GM12875 (cell line): ENCODE measurements at regions not wholly inside any gene's neighbourhood (a gene's known extent, or its start where the extent isn't known, plus 50 kb on each side); places are given as distances from the start of the nearest gene placed in this dataset.

Experiments
- H3K4me3 ChIP-seq: one replicate; pipeline ENCODE4 v1.5.1; 2011; ENCODE audit warnings: low read depth, low read length, control low read depth
- TF ChIP-seq, protein P1 (sequence below): IDR thresholded peaks from 2 replicates; pipeline ENCODE4 v1.5.1; 2011; ENCODE audit warnings: low read depth, mild to moderate bottlenecking, control low read depth, inconsistent platforms, low read length, moderate library complexity, borderline replicate concordance; ENCODE audit not compliant: insufficient read depth

DNA sequence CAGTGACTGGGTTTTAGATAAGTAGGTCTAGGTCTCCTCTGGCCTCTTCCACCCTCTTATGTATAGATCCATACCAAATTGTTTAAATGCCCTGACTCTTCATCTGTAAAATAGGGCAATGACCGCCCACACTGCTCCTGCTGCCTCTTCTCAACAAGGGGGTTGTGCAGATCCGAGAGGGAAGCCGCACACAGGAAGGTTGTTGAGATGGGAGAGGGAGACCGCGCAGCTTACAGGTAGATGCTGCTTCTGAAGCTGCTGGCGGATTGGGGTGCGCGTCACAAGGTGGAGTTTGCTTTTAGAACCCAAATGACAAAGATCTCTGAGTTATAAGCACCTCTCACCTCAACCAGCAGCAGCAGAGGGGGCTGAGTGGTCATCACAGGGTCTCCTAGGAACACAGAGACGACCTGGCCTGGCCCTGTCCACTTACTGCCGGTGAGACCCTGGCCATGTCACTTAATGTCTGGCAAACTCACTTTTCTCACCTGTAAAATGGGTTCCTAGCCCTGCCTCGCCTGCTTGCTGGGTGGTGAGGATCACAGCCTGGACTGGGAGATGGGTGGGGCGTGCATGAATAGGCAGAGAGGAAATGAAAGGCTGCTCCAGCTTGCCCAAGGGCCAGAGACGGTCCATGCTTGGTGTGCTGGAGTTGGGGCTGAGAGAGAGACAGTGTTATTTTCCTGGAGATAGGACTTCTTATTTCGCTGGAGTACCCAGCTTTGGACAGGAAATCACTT lies 251.3 kb downstream of the EIPR1 start:
- H3K4me3 ChIP-seq: no peak overlapping the region
- TF ChIP-seq, protein P1, sequence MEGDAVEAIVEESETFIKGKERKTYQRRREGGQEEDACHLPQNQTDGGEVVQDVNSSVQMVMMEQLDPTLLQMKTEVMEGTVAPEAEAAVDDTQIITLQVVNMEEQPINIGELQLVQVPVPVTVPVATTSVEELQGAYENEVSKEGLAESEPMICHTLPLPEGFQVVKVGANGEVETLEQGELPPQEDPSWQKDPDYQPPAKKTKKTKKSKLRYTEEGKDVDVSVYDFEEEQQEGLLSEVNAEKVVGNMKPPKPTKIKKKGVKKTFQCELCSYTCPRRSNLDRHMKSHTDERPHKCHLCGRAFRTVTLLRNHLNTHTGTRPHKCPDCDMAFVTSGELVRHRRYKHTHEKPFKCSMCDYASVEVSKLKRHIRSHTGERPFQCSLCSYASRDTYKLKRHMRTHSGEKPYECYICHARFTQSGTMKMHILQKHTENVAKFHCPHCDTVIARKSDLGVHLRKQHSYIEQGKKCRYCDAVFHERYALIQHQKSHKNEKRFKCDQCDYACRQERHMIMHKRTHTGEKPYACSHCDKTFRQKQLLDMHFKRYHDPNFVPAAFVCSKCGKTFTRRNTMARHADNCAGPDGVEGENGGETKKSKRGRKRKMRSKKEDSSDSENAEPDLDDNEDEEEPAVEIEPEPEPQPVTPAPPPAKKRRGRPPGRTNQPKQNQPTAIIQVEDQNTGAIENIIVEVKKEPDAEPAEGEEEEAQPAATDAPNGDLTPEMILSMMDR: no peak

DNA sequence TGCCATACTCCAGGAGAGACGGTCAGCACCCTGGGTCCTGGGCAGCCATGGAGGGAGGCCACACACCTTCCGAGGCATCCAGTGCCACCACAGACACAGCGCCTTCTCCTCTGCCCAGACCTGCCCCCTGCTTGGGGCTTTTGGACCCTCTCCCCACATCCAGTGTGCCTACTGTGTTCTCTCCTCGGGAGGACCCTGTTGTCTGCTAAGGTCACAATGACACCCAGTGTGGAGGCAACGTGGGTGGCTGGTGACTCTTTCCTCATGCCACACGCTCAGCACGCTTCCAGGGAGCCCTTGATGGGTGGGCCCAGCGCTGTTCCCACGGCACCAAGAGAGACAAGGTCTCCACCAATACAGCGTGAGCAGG lies 251.9 kb downstream of the EIPR1 start:
- TF ChIP-seq, protein P1: no peak
- H3K4me3 ChIP-seq: no peak overlapping the region

DNA sequence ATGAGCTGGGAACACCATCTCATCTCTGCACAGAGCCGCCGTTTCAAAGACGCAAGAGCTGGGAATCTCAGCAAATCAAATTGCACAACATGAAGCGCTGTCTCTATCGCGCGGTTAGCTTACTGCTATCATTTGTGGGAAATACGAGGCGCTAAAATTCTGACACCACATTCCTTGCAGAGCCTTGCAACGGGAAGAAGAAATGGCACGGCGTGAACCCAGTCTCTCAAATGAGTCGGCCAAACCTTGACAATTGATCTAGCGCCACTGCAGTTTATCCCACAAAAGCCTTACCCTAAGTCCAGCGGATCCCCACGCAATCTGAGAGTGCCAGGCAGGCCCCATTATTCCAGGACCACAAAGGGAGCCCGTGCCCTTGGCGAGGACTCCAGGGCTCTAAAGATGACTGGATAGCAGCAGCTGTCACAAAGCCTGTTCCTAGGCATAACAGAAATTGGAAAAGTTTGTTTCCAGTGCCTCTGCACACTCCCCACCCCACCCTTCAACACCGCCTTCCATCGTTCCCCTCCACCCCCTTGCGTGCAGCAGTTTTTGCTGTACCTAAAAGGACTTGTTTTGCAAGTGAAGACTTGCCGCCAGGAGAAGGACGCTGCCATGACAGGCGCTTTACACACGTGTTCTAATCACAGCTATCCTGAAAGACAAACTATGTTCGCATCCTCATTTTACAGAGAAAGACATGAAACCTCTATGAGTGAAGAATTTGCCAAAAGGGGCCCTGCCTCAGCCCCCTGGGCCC lies 252.4 kb downstream of the EIPR1 start:
- no peak overlapping the region for H3K4me3 ChIP-seq
- TF ChIP-seq, protein P1: no peak

DNA sequence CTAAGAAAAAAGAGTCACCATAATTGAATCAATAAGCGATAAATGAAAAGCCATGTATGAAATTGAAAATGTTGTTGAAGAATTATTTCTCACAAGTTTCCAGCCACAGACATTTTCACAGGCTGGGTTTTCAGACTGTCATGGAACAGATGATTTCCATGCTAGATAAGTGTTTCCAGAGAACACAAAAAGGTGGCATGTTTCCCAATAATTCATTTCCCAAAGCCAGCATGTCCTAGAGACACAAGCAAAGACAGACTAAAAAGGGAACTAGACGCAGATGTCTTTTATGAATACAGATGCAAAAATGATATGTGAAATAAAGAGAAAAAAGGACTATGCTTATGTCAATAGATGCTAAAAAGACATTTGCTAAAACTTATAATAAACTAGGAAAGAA lies 255.1 kb downstream of the EIPR1 start:
- H3K4me3 ChIP-seq: no peak overlapping the region
- TF ChIP-seq, protein P1: no peak

- no peak overlapping the region for H3K4me3 ChIP-seq
- TF ChIP-seq, protein P1: no peak
These were observed 256.0 kb downstream of the EIPR1 start for GRCh38 chr2:3121601-3122000.

- TF ChIP-seq, protein P1: no peak
- no peak overlapping the region for H3K4me3 ChIP-seq
These were observed 259.9 kb downstream of the EIPR1 start for GRCh38 chr2:3117650-3118216.
